K562 (cell line): ENCODE measurements at regions not wholly inside any gene's neighbourhood (a gene's known extent, or its start where the extent isn't known, plus 50 kb on each side); places are given as distances from the start of the nearest gene placed in this dataset.
A peak's percentile ranks its signal among the peaks of the same experiment; 100 is the strongest.

Source experiments
- ATF3 ChIP-seq, 2 experiments: fragments of 450-650 bp in 1 of 2; sonication (generic) in 1 of 2; formaldehyde crosslinking in 1 of 2; IDR thresholded peaks in 1 of 2; conservative IDR thresholded peaks in 1 of 2; 2 replicates each; pipeline versions ENCODE4 v1.6.1 to v1.8.1; 2016 to 2023; ENCODE audit warnings: mild to moderate bottlenecking in 2 of 2, moderate library complexity in 2 of 2, inconsistent platforms in 1 of 2, missing genetic modification reagents in 1 of 2
- HDAC8 ChIP-seq: fragments of 450-650 bp; IDR thresholded peaks from 2 replicates; pipeline ENCODE4 v1.6.1; 2016; ENCODE audit warnings: mild to moderate bottlenecking, missing genetic modification characterization, moderate library complexity, missing compliant biosample characterization
- MED1 ChIP-seq: sonication (generic); formaldehyde crosslinking; IDR thresholded peaks from 2 replicates; pipeline ENCODE4 v1.8.1; 2023; ENCODE audit warnings: missing genetic modification reagents, borderline replicate concordance
- NFIC ChIP-seq: fragments of 450-650 bp; IDR thresholded peaks from 2 replicates; pipeline ENCODE4 v1.6.1; 2017; ENCODE audit warnings: mild to moderate bottlenecking, inconsistent platforms
- PPARD ChIP-seq: fragments of 250-450 bp; sonication (Bioruptor Pico); IDR thresholded peaks from 2 replicates; pipeline ENCODE4 v1.8.0; 2022; ENCODE audit warnings: inconsistent platforms, mild to moderate bottlenecking, moderate library complexity
- SFPQ ChIP-seq: fragments of 200-400 bp; formaldehyde crosslinking; IDR thresholded peaks from 2 replicates; pipeline ENCODE4 v1.6.1; 2017; ENCODE audit warnings: mild to moderate bottlenecking, low read depth, low read length, moderate library complexity
- SMARCE1 ChIP-seq: fragments of 450-650 bp; IDR thresholded peaks from 2 replicates; pipeline ENCODE4 v1.7.1; 2016; ENCODE audit warnings: mild to moderate bottlenecking
- TAF9B ChIP-seq: fragments of 450-650 bp; IDR thresholded peaks from 2 replicates; pipeline ENCODE4 v1.6.1; 2018; ENCODE audit warnings: mild to moderate bottlenecking; ENCODE audit not compliant: partially characterized antibody
- ZKSCAN1 ChIP-seq: fragments of 150-350 bp; IDR thresholded peaks from 2 replicates; pipeline ENCODE4 v1.6.1; 2016; ENCODE audit warnings: low read depth, low read length
- ZKSCAN8 ChIP-seq: fragments of 200-800 bp; sonication (Bioruptor generic); IDR thresholded peaks from 2 replicates; pipeline ENCODE4 v1.6.1; 2016; ENCODE audit warnings: missing genetic modification characterization, missing compliant biosample characterization
- ZNF263 ChIP-seq: sonication (generic); formaldehyde crosslinking; IDR thresholded peaks from 2 replicates; pipeline ENCODE4 v1.8.0; 2022; ENCODE audit warnings: mild to moderate bottlenecking, missing genetic modification reagents, borderline replicate concordance

- no peak for TF ChIP-seq SFPQ
- peak; percentile 99 for TF ChIP-seq ZNF263 (CRISPR knock-in tag)
- peak; percentile 98 for TF ChIP-seq ATF3 (IDR thresholded peaks at IDR 0.05)
- no peak; the same call in 1 of the 2 replicates for TF ChIP-seq ATF3 (CRISPR knock-in tag; conservative IDR thresholded peaks at IDR 0.05)
- TF ChIP-seq TAF9B = peak; percentile 42
- peak; percentile 58; the same call in 1 of the 2 replicates for TF ChIP-seq NFIC
- peak; percentile 2; the same call in 1 of the 2 replicates for TF ChIP-seq PPARD
- no peak for TF ChIP-seq MED1 (CRISPR knock-in tag)
- TF ChIP-seq ZKSCAN8 (CRISPR knock-in tag) = 0 out of 2 replicates have a peak, but pooled peaks have one; percentile 48
- TF ChIP-seq SMARCE1 = peak; percentile 84
- no peak for TF ChIP-seq ZKSCAN1
- TF ChIP-seq HDAC8 = peak; percentile 77
These were observed 517.4 kb upstream of the JARID2 start (continued) for GRCh38 chr6:14728396-14729024.
